Memory B cell (primary cell): ENCODE measurements at regions not wholly inside any gene's neighbourhood (a gene's known extent, or its start where the extent isn't known, plus 50 kb on each side); places are given as distances from the start of the nearest gene placed in this dataset.
"Not testable (repeated sequence)": the region's sequence is repeated elsewhere in the genome, so short reads cannot be mapped to it uniquely, and the experiment has no call there.

ENCODE experiments used
- ATAC-seq: fragments of 150-1000 bp; cut with Tn5 transposase; 2 replicates; pipeline ENCODE4 v1.10.0; 2021; ENCODE audit warnings: low read depth, mild to moderate bottlenecking, moderate library complexity
- DNase-seq, 2 donors: peaks; one replicate each; pipeline ENCODE4 v3.0.0; 2022; ENCODE audit warnings: low spot score in 2 of 2
- H3K27ac Mint-ChIP-seq: one replicate; pipeline ENCODE4 v1.8.0; 2022; ENCODE audit warnings: mild to moderate bottlenecking, moderate library complexity, mixed read lengths
- H3K27me3 Mint-ChIP-seq: one replicate; pipeline ENCODE4 v1.8.0; 2022; ENCODE audit warnings: mixed read lengths
- H3K36me3 Mint-ChIP-seq: one replicate; pipeline ENCODE4 v1.8.0; 2022; ENCODE audit warnings: mild to moderate bottlenecking, mixed read lengths
- H3K4me1 Mint-ChIP-seq: one replicate; pipeline ENCODE4 v1.8.0; 2022; ENCODE audit warnings: mixed read lengths
- H3K4me3 Mint-ChIP-seq: one replicate; pipeline ENCODE4 v1.8.0; 2022; ENCODE audit warnings: mild to moderate bottlenecking, moderate library complexity, mixed read lengths
- H3K9me3 Mint-ChIP-seq: one replicate; pipeline ENCODE4 v1.8.0; 2022; ENCODE audit warnings: mixed read lengths

DNA sequence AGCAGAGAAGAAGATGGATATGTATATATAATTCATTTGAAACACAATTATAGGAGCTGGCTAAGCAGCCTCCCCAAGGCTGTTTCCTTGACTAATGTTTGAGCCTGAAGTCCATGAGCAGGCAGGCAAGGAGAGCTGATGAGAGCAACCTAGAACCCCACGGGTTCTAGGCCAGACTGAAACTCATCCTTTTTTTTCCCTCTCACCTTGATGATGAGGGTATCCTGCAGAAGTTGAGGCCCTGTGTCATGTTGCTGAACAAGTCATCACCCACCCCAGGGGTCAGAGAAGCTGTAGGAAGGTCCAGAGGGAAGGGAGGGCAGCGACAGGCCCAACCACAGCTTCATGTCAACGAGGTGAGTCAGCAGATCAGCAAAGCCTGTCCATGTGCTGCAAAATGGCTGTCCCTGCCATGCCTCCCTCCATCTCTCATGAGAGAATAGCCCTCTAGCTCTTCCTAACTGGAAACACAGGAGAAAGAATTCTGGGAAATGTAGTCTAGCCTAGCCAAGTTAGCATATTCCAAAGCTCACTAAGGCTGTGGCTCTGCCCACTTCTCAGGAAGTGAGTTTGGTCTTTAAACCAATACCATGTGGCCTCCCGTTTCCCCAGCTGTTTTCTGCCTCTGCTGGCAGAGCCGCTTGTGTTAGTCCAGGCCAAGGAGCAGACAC lies 91.3 kb upstream of the DTNBP1 start:
- no peak overlapping the region for H3K4me3 Mint-ChIP-seq
- DNase-seq (no peak), ATAC-seq (no peak)
- H3K27me3 Mint-ChIP-seq = peaks cover 2% of the 10 kb centered on the region
- no peaks in the 10 kb centered on the region for H3K9me3 Mint-ChIP-seq
- peaks cover 2% of the 10 kb centered on the region for H3K4me1 Mint-ChIP-seq
- H3K27ac Mint-ChIP-seq = no peak overlapping the region
- H3K36me3 Mint-ChIP-seq = no peaks in the 10 kb centered on the region

DNA sequence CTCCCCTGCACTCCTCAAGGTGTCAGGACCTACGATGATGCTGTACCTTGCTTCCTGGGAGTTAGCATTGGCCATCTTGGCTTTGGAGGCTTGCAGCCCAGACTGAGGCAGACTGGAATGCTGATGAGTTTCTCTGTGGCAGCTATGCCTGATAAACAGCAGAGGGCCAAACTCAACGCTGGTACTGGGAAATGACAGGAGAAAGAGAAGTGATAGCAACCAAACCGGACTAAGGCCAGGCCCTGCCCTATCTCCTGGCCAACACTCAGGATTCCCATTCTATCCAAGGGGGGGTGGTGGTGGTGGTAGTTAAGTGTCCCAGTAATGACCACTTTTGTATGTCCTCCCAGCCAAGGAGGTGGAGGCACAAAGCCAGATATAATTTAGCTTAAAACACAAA lies 90.0 kb upstream of the DTNBP1 start:
- Mint-ChIP-seq H3K27ac (no peak overlapping the region), H3K27me3 (peaks cover 2% of the 10 kb centered on the region)
- no peak for ATAC-seq

GRCh38 chr6:15751721-15752350 lies 89.0 kb upstream of the DTNBP1 start:
- H3K27me3 Mint-ChIP-seq = peaks cover 2% of the 10 kb centered on the region
- H3K4me3 Mint-ChIP-seq = no peak overlapping the region
- H3K4me1 Mint-ChIP-seq = peaks cover 2% of the 10 kb centered on the region
- no peak overlapping the region for H3K27ac Mint-ChIP-seq
- ATAC-seq = no peak
- H3K9me3 Mint-ChIP-seq = no peaks in the 10 kb centered on the region
- no peaks in the 10 kb centered on the region for H3K36me3 Mint-ChIP-seq
- DNase-seq = no peak

More for the DNA sequence above, 90.0 kb upstream of the DTNBP1 start:
- no peak for DNase-seq
- no peaks in the 10 kb centered on the region for H3K36me3 Mint-ChIP-seq
- H3K4me3 Mint-ChIP-seq = no peak overlapping the region
- no peaks in the 10 kb centered on the region for H3K9me3 Mint-ChIP-seq
- peaks cover 2% of the 10 kb centered on the region for H3K4me1 Mint-ChIP-seq

GRCh38 chr6:15748341-15748740 lies 85.5 kb upstream of the DTNBP1 start:
- ATAC-seq (no peak), DNase-seq (no peak)
- Mint-ChIP-seq H3K9me3 (peaks cover 6% of the 10 kb centered on the region), H3K4me1 (peaks cover 2% of the 10 kb centered on the region), H3K4me3 (no peak overlapping the region), H3K36me3 (no peaks in the 10 kb centered on the region), H3K27ac (no peak overlapping the region), H3K27me3 (peaks cover 3% of the 10 kb centered on the region)

DNA sequence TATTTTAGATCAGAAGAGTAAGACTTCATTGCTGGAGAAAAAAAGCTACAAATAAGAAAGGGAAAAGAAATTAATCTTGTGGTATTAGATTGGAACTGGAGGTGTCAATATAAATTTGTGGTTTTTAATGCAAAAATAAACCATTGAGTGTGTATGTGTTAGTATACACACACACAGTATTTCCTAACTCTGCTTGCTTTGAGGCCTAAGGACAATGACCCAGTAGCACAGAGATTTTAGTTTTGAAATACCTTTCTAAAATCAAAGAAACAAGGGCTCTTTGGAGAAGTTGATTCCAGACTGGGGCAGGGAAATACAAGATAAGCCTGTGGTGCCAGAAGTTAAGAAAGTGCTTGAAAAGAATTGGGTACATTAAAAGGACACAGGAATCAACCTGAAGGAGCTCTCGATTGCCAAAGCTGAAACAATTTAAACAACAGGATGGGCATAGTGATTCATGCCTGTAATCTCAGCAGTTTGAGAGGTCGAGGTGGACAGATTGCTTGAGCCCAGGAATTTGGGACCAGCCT lies 84.6 kb upstream of the DTNBP1 start:
- Mint-ChIP-seq H3K9me3 (peaks cover 6% of the 10 kb centered on the region), H3K4me3 (no peak overlapping the region), H3K27me3 (peaks cover 5% of the 10 kb centered on the region), H3K4me1 (peaks cover 2% of the 10 kb centered on the region), H3K27ac (no peak overlapping the region), H3K36me3 (no peaks in the 10 kb centered on the region)
- no peak for DNase-seq
- ATAC-seq = no peak

GRCh38 chr6:15745781-15746180 lies 83.0 kb upstream of the DTNBP1 start:
- peaks cover 7% of the 10 kb centered on the region for H3K9me3 Mint-ChIP-seq
- no peak for ATAC-seq
- peaks cover 3% of the 10 kb centered on the region for H3K27me3 Mint-ChIP-seq

DNA sequence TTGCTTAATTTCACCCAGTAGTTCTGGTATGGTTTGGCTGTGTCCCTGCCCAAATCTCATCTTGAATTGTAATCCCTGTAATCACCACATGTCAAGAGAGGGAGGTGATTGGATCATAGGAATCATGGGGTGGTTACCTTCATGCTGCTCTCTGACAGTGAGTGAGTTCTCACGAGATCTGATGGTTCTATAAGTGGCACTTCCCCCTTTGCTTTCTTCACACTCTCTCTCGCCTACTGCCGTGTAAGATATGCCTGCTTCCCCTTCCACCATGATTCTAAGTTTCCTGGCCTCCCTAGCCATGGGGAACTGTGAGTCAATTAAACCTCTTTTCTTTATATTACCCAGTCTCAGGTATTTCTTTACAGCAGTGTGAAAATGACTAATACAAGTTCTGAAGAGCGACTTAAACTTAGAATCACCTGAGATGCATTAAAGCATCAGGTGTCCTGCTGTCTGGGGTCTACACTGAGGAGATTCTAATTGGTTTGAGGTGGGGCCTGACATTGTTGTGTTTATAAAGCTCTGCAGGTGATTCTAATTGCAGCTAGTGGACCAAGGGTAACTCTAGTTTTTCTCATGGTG lies 82.1 kb upstream of the DTNBP1 start:
- Mint-ChIP-seq H3K9me3 (peaks cover 7% of the 10 kb centered on the region), H3K27me3 (peaks cover 3% of the 10 kb centered on the region), H3K4me3 (no peak overlapping the region), H3K4me1 (peaks cover 2% of the 10 kb centered on the region), H3K36me3 (no peaks in the 10 kb centered on the region), H3K27ac (no peak overlapping the region)
- ATAC-seq (peak; percentile 69), DNase-seq (no peak)

More at GRCh38 chr6:15745781-15746180, 83.0 kb upstream of the DTNBP1 start:
- Mint-ChIP-seq H3K4me3 (no peak overlapping the region), H3K4me1 (peaks cover 2% of the 10 kb centered on the region), H3K27ac (no peak overlapping the region), H3K36me3 (no peaks in the 10 kb centered on the region)
- no peak for DNase-seq

DNA sequence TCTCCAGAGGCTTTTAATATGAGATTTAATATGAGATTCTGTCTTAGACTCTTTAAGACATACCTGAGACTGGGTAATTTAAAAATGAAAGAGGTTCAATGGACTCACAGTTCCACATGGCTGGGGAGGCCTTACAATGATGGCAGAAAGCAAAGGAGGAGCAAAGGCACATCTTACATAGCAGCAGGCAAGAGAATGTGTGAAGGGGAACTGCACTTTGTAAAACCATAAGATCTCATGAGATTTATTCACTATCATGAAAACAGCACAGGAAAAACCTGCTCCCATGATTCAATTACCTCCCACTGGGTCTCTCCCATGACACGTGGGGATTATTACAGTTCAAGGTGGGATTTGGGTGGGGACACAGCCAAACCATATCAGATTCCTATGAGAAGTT lies 79.2 kb upstream of the DTNBP1 start:
- peaks cover 11% of the 10 kb centered on the region for H3K9me3 Mint-ChIP-seq
- not testable (repeated sequence) for DNase-seq, H3K27me3 Mint-ChIP-seq, H3K36me3 Mint-ChIP-seq, H3K4me3 Mint-ChIP-seq, H3K4me1 Mint-ChIP-seq, ATAC-seq, H3K27ac Mint-ChIP-seq

DNA sequence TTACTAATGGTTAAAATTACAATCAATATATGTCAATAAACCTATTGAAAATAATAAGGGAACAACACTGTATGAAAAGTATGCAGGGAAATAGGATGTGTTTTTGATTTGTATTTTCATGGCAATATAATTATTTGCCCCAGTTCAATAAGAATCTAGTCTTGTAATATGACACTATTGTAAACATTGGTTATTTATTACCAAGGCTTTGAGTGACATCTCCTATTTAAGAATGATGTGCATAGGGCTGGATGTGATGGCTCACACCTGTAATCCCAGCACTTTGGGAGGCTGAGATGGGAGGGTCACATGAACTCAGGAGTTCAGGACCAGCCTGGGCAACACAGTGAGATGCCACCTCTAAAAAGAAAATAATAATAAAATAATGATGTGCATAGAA lies 78.6 kb upstream of the DTNBP1 start:
- H3K27ac Mint-ChIP-seq = no peak overlapping the region
- DNase-seq (no peak), ATAC-seq (no peak)
- no peak overlapping the region for H3K4me3 Mint-ChIP-seq
- no peaks in the 10 kb centered on the region for H3K4me1 Mint-ChIP-seq
- peaks cover 3% of the 10 kb centered on the region for H3K27me3 Mint-ChIP-seq
- peaks cover 4% of the 10 kb centered on the region for H3K36me3 Mint-ChIP-seq
- H3K9me3 Mint-ChIP-seq = peaks cover 11% of the 10 kb centered on the region

DNA sequence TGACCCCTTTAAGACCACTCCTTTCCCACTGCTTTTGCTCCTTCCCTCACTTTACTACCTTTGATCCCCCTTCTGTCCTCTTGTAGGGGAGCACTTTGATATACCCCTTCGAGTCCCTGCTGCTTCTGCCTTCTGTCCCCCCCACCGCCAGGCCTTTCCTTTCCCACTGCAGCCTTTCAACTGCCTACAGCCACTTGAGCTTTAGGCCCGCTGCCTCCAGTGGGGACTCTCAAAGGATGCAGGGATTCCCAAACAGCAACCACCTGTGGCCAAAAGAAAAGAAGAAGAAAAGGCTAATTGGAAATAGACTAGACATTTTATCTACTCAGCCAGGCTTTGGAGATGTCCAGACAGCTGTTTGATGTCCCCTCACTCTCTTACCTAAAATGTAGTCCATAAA lies 77.0 kb upstream of the DTNBP1 start:
- Mint-ChIP-seq H3K4me1 (no peaks in the 10 kb centered on the region), H3K27ac (no peak overlapping the region), H3K36me3 (peaks cover 4% of the 10 kb centered on the region), H3K4me3 (no peak overlapping the region), H3K9me3 (peaks cover 9% of the 10 kb centered on the region), H3K27me3 (peaks cover 3% of the 10 kb centered on the region)
- no peak for DNase-seq
- no peak for ATAC-seq

DNA sequence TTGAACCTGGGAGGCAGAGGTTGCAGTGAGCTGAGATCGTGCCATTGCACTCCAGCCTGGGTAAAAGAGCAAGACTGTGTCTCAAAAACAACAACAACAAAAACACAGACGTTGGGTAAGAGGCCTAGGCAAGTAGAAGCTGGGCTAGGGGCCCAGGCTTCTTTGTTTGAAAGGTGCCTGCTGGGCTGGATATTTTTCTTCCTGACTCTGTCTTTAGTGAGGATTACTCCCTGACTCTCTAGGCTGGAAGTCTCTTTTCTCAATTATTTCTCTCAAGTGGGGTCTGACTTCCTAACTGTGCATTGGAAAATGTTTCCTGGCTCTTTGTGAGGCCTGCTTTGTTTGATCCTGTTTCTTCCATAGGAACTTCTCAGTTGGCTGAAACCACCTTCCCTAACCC lies 76.5 kb upstream of the DTNBP1 start:
- Mint-ChIP-seq H3K9me3 (peaks cover 7% of the 10 kb centered on the region), H3K4me1 (no peaks in the 10 kb centered on the region)
- no peak for ATAC-seq

GRCh38 chr6:15738195-15738594 lies 75.4 kb upstream of the DTNBP1 start:
- not testable (repeated sequence) for H3K4me3 Mint-ChIP-seq, DNase-seq, H3K36me3 Mint-ChIP-seq, H3K27me3 Mint-ChIP-seq, H3K27ac Mint-ChIP-seq, ATAC-seq, H3K4me1 Mint-ChIP-seq, H3K9me3 Mint-ChIP-seq

More for the DNA sequence above, 76.5 kb upstream of the DTNBP1 start:
- DNase-seq = no peak
- H3K27me3 Mint-ChIP-seq = peaks cover 3% of the 10 kb centered on the region
- no peak overlapping the region for H3K4me3 Mint-ChIP-seq
- H3K36me3 Mint-ChIP-seq = peaks cover 4% of the 10 kb centered on the region
- H3K27ac Mint-ChIP-seq = no peak overlapping the region

DNA sequence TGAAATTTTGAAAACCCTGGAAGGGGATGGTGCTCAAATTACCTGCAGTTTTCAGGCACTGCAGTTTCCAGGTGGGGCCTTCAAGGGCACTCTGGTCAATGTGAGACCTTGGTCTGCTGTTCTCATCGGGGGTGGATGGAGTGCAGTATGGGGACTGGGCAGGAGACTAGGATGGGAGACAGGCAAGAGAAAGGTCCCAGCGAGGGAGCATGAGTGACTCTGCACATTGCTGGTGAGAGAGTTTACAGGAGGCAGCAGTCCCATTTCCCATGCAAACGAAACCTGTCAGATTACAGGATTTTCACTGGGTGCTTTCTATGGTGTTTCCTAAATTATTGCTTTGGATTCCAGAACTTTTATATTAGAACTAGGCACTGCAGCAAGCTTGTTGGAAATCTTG lies 73.5 kb upstream of the DTNBP1 start:
- peaks cover 2% of the 10 kb centered on the region for H3K27me3 Mint-ChIP-seq
- no peak overlapping the region for H3K4me3 Mint-ChIP-seq
- DNase-seq = no peak
- H3K27ac Mint-ChIP-seq = no peak overlapping the region
- no peak for ATAC-seq
- no peaks in the 10 kb centered on the region for H3K4me1 Mint-ChIP-seq
- peaks cover 4% of the 10 kb centered on the region for H3K36me3 Mint-ChIP-seq
- H3K9me3 Mint-ChIP-seq = peaks cover 4% of the 10 kb centered on the region

DNA sequence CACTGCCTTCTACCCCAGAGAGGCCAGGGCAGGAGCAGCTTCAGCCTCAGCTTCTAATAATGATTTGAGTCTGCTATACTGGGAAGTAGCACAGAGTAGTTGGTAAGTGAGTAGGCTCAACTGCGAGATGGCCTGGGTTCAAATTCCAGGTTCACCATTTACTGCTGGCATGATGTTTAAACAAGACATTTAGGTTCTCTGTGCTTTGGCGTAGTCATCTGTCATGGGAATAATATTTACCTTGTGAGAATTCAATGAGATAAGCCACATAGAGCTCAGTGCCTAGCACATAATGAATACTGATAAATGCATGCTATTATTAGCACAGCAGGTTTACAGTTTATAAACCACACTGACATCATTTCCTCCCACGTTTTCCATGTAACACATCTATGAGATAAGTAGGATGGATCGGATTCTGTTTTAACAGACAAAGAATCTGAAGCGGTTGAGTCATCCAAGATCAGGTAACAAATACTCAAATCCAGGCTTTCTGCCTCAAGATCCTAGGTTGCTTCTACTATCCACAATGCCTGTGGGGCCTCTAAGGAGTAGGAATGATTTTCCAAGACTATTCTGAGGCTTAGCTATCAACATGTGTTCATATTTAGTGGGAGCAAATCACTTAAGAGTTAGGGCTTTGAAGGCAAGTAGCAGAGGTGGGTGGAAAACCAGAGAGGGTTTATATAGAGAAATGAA lies 72.9 kb upstream of the DTNBP1 start:
- Mint-ChIP-seq H3K27me3 (peaks cover 2% of the 10 kb centered on the region), H3K4me3 (no peak overlapping the region), H3K27ac (no peak overlapping the region), H3K9me3 (peaks cover 4% of the 10 kb centered on the region), H3K4me1 (no peaks in the 10 kb centered on the region), H3K36me3 (peaks cover 4% of the 10 kb centered on the region)
- no peak for DNase-seq
- ATAC-seq = no peak
